Activated CD4-positive, alpha-beta T cell treated with anti-CD3 and anti-CD28 coated beads, Interleukin-2, amount 50 U/mL, for 1 hour (primary cell): ENCODE measurements at regions not wholly inside any gene's neighbourhood (a gene's known extent, or its start where the extent isn't known, plus 50 kb on each side); places are given as distances from the start of the nearest gene placed in this dataset.

ENCODE experiments used
- DNase-seq: peaks from one replicate; pipeline ENCODE4 v3.0.0-alpha.2; 2020

DNA sequence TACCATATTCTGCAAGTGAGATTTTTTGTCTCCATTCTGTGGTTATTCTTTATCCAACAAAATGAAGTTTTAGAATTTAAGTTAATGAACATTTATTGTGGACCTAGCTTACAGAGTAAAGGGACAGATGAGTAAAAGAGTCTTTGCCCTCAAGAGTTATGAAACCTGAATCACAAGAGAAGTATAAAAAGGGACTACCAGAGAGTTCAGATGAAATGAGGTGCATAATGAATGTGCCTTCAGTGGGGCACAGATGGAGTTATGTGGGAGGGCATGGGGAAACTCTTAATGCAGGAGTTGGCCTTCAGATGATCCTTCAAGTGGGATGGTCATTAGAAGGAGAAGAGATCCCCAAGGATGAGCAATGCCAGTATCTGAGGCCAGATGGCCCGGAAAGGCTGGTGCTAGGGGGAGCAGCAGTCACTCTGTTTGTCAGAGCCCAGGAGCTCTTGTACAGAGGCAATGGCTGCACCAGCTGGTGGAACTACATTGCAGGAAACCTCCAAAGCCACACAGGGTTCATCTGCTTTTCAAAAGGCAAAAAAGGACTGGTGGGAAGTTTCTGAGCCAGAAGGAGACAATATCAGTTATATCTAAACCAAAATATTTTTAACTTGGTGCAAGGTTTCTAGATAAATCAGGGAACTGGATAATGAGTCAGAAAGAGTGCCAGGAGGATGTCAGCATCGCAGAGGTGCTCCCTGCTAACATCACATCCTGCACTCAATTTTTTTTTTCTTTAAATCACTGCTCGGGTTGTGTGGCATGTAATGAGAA, 162.0 kb downstream of the KLF6 start:
- no peak for DNase-seq

DNA sequence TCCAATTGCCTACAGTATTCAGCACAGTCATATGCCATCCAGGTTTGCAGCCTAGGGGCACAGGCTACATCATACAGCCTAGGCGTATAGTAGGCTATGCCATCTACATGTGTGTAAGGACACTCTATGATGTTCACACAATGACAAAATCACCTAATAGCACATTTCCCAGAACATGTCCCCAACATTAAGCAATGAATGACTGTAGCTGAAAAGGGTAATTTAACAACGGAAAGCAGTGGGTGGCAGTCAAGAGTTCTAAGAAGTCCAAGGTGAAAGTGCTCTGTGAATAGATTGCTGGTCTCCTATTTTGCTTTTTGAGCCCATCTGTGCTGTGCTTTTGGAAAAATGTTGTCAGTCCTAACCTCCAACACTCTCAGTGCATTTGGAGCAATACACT, 162.6 kb downstream of the KLF6 start:
- DNase-seq, result no peak

- no peak for DNase-seq
Measured at GRCh38 chr10:3620818-3621217, 164.2 kb downstream of the KLF6 start.

DNA sequence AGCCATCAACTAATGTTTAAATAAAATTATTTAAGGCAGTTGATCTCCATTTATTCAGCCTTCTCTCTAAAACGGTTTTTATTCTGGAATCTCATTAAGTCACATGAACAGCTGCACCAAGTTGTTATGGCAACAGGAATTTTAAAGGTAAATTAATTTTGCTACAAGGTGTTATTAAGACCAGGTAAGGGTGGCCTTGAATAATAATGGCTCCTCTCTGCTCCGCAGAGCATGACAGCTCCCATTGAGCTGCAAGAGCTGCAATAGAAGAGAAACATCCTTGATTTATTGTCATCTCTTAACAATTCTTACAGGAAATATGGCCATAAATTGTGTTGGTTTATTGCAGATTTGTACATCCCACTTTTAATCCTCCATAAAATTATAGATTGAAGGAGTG, 165.8 kb downstream of the KLF6 start:
- no peak for DNase-seq

- no peak for DNase-seq
Measured at GRCh38 chr10:3616880-3617279, 168.1 kb downstream of the KLF6 start.

GRCh38 chr10:3613318-3613717, 171.7 kb downstream of the KLF6 start:
- DNase-seq, result no peak

DNA sequence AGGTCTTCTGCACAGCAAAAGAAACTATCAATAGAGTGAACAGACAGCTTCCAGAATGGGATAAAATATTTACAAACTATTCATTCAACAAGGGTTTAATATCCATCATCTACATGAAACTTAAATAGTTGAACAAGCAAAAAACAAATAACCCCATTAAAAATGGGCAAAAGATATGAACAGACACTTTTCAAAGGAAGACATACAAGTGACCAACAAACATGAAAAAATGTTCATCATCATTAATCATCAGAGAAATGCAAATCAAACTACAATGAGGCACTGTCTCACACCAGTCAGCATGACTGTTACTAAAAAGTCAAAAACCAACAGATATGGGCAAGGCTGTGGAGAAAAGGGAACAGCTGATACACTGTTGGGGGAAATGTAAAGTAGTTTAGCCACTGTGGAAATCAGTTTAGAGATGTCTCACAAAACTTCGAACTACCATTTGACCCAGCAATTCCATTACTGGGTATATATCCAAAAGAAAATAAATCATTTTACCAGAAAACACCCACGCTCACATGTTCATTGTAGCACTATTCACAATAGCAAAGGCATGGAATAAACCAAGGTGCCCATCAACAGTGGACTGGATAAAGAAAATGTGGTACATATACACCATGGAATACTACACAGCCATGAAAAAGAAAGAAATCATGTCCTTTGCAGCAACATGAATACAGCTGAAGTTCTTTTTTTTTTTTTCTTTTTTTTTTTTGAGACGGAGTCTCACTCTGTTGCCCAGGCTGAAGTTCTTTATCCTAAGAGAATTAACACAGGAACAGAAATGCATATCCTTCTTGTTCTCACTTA, 172.6 kb downstream of the KLF6 start:
- no peak for DNase-seq

DNA sequence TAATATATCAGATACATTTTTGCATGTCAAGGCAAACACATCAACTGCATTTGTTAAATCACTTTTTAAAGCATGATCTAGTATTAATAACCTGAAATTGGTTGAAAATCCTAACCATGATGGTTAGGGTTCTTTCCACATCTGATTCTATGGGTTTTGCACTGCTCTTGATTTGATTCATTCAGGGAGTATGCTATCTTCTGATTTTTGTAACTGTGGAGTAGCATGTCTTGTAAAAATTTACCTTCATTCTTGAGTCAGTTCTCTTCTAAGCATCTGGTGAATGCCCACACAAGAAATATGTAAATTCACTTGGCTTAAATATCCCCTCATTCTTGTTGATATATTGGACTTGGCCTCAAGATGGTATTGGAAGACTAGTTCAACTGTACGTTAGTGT, 178.7 kb downstream of the KLF6 start:
- DNase-seq, result no peak

DNA sequence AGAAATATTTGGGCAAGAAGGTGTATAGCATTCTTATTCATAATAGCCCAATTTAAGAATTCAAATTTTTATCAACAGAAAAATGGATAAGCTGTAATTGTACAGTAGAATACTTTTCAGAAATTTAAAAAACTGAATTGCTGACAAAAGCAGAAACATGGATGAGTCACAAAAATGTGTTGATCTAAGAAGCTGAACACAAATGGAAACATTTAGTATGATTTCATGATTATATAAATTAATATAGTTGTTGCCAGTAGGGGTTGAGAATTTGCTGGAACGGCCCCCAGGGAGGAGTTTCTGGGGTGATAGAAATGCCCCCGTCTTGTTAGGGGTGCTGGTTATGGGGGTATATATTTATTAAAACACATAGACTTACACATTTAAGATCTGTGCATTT, 179.1 kb downstream of the KLF6 start:
- no peak for DNase-seq

DNA sequence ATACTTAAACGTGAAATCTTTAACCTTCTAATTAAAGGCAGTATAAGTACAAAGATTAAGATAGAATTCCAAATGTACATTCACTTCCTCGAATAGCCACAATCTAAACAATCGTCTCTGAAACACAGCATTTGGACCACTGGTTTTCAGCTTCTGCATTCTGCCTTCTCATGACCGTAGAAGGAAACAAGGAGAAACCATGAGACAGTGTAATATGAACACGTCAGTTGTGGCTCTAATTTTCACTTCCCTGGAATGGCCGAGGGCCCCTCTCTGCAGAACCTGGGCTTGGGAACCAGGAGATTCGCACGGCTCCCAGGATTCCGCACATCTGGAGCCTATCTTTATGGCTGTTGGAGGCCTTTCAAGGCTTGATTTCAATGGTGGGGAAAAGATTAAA, 189.3 kb downstream of the KLF6 start:
- DNase-seq, result no peak

GRCh38 chr10:3593611-3594010, 191.4 kb downstream of the KLF6 start:
- no peak for DNase-seq

GRCh38 chr10:3592424-3592823, 192.6 kb downstream of the KLF6 start:
- DNase-seq, result no peak

- DNase-seq, result no peak
Measured at GRCh38 chr10:3588816-3589215, 196.2 kb downstream of the KLF6 start.

- no peak for DNase-seq
Measured at GRCh38 chr10:3588346-3588745, 196.7 kb downstream of the KLF6 start.

- no peak for DNase-seq
Measured at GRCh38 chr10:3584926-3585784, 199.9 kb downstream of the KLF6 start.

DNA sequence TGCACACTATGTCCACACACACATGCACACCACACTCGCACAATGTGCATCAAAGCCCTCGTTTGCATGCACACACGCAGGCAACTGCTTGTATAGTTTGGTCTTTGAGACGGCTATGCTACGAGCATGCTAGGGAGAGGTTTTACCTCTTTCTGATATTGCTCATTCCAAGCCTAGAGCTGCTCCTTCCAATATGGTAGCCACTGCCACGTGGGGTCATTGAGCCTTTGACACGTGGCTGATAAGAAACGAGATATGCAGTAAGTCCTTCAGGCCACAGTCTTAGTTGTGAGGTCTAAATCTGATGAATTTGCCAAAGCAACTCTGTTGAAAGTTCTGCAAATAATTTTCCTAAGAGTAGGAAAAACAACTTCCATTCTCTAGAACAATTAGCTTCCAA, 204.4 kb downstream of the KLF6 start:
- DNase-seq, result no peak

DNA sequence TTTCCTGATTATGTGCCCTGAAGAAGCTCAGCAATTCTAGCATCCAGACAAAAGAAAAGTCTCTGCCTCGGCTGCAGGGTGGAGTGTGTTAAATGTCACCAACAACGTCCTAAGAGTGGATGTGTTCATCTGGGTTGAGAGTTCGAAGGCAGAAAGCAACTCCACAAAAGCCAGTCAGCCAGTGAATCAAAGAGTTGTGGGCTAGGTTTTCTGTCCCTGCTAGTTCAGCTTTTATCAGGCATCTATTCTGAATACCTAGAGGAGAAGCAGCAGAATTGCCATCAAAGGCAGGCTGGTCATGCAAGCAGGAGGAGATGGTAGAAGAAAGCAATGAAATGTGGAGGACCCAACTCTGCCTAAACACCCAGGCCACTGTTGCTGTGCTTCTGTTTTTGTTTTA, 205.2 kb downstream of the KLF6 start:
- DNase-seq, result no peak

DNA sequence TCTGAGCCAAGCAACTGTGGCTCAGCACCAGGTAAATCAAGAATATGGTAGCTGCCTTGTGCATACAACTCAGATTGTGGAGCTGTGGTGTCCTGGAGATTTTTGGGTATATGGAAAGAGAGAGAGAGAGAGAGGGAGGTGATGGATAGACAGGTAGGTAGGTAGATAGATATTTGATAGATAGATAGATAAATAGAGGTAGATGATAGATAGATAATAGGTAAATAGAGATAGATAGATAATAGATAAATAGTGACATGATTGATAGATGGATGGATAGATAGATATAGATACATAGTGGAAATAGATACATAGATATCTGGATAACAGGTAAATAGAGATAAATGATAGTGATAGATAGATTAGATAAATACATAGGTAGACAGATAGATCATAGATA, 206.3 kb downstream of the KLF6 start:
- DNase-seq, result no peak

DNA sequence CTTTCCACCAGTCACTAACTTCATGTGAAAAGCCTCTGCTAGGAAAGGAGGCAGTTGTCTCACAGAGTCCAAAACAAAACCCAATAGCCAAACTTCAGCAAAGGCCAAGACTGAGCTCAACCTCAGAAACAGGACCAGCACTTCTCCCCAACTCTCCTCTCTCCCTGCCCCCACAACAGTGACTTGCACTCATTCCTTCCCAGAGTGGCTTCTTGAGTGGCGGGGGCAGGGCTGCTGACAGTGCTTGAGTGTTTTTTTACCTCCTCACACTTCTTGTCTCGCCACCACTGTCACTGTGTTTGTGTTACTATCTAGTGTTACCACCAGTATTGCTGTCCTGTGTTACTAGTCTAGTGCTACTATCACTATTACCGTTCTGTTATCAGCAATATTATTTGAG, 206.8 kb downstream of the KLF6 start:
- DNase-seq, result no peak

- DNase-seq, result no peak
Measured at GRCh38 chr10:3574451-3574850, 210.6 kb downstream of the KLF6 start.

DNA sequence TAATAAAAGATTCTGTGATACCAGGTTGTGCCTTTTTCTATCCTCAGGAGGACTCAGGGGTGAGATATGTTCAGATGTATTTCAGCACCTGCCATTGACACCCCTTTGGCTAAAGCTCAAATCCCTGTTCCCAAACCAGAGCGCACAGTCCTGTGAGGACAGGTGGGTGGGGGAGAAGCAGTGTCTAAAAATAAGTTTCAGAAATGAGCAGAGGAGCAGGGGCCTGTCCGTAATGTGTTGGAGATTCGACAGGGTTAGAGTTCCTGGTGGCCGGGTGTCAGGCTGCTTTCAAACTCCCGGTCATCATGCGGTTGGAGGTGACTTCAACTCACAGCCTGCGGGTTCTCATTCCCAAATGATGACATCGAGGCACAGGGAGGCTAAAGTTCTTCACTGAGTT, 211.5 kb downstream of the KLF6 start:
- no peak for DNase-seq

DNA sequence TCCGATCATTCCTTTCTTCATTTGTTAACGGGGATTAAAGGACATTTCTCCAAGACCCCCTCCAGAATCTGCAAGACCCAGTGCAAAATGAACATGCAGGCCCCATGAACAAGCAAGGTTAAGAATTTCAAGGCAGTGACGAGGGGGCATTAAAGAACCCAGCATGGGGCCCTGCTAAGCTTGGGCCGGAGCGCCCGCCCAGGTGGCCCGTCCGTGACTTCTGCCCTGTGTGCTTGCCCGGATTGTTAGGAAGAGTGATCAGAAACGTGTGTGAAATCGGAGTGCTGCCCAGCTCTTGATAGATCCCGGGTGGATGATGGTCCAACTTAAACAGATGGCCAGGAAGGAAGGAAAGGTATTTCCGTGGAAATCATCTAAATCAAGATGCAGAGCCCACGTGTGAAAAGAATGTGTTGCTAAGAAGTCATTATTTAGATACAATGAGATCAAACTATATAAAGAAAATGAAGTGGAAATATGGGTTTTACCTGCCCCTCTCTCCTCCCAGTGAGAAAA, 213.6 kb downstream of the KLF6 start:
- no peak for DNase-seq

GRCh38 chr10:3570855-3571266, 214.1 kb downstream of the KLF6 start:
- DNase-seq, result no peak
